Gastrocnemius medialis (tissue), 4 donors: ENCODE measurements at regions not wholly inside any gene's neighbourhood (a gene's known extent, or its start where the extent isn't known, plus 50 kb on each side); places are given as distances from the start of the nearest gene placed in this dataset.

ENCODE experiments used
- POLR2A ChIP-seq, 2 donors: fragments of 450-650 bp; IDR thresholded peaks; one replicate each; pipeline ENCODE4 v1.6.1; 2017; ENCODE audit warnings: antibody characterized with exemption in 2 of 2, mild to moderate bottlenecking in 2 of 2, moderate library complexity in 2 of 2
- TF ChIP-seq, protein P1 (sequence below), 5 experiments: fragments of 450-650 bp in 3 of 5; fragments of 200-600 bp in 2 of 5; sonication (generic) in 2 of 5; IDR thresholded peaks in 4 of 5; conservative IDR thresholded peaks in 1 of 5; 1 replicate in 4 of 5; 2 replicates in 1 of 5; pipeline ENCODE4 v1.5.1; 2016 to 2019; ENCODE audit warnings: antibody characterized with exemption in 5 of 5, mild to moderate bottlenecking in 3 of 5, moderate library complexity in 3 of 5

DNA sequence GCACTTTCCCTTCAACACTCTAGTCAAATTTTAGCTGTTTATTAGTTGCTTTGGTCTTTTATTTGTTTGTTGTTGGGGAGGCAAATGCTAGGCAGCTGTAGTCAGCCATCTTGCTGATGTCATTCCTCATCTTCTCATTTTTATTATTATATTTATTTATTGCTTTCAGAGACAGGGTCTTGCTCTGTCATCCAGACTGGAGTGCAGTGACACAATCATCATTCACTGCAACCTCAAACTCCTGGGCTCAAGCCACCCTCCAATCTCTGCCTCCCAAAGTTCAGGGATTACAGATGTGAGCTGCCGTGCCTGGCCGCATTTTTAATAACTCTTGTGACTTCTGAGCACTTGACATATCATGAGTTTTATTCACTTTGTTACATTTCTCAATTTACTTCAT is 441.4 kb downstream of the DIPK2A start:
- TF ChIP-seq, protein P1, sequence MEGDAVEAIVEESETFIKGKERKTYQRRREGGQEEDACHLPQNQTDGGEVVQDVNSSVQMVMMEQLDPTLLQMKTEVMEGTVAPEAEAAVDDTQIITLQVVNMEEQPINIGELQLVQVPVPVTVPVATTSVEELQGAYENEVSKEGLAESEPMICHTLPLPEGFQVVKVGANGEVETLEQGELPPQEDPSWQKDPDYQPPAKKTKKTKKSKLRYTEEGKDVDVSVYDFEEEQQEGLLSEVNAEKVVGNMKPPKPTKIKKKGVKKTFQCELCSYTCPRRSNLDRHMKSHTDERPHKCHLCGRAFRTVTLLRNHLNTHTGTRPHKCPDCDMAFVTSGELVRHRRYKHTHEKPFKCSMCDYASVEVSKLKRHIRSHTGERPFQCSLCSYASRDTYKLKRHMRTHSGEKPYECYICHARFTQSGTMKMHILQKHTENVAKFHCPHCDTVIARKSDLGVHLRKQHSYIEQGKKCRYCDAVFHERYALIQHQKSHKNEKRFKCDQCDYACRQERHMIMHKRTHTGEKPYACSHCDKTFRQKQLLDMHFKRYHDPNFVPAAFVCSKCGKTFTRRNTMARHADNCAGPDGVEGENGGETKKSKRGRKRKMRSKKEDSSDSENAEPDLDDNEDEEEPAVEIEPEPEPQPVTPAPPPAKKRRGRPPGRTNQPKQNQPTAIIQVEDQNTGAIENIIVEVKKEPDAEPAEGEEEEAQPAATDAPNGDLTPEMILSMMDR (IDR thresholded peaks at IDR 0.05 in 4 of 5, conservative IDR thresholded peaks at IDR 0.05 in 1 of 5): no peak
- TF ChIP-seq POLR2A (IDR thresholded peaks at IDR 0.05): no peak
